ENCODE measurements at regions not wholly inside any gene's neighbourhood (a gene's known extent, or its start where the extent isn't known, plus 50 kb on each side); places are given as distances from the start of the nearest gene placed in this dataset.

DNA sequence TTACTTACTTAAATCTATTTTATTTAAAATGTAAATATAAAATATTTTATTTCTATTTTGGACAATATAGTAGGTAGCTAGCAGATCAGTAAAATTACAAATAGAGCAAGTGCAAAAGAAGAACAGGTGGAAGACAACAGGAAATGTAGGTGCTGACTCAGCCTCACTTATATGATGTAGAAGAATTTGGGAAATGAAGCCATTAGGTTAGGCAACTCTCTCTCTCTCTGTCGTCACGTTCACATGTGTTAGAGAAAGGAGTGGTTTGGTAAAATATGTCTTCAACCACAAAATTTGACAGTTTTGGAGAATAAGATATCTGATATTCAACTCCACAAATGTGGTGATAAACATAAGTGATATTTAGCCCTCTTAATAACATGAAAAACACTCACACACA is 532.5 kb upstream of the KCNMB2 start:
- no peaks in the 10 kb centered on the region for H3K4me1 ChIP-seq

DNA sequence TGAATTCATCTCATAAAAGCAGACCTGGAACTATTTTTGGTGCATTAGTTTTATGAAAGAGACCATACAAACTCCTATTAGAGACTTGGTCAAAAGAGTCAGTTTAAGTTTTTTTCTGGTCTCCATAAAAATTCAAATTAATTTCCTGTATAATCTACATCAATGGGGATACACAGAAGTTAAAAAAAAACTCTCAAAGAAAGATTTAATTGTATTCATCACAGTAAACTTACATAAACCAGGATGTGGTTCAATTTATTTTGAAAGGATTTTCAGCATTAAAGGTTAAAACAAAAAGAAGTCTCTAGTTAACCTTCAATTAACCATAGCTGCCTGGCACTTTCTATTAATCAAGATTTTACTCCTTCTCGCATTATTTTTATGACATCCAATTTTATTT is 530.3 kb upstream of the KCNMB2 start:
- no peaks in the 10 kb centered on the region for H3K9me3 ChIP-seq
- no peak overlapping the region for H3K4me3 ChIP-seq
- no peak for DNase-seq (ENCODE audit: low spot score in 2 of 2)
- intact Hi-C loops (cut with DNase I; ENCODE audit: low total_unique reads), result no loop called here
- no peaks in the 10 kb centered on the region for H3K27me3 ChIP-seq
- H3K27ac ChIP-seq, result no peak overlapping the region
- no peaks in the 10 kb centered on the region for H3K4me1 ChIP-seq
- no peak for TF ChIP-seq POLR2AphosphoS5 (IDR thresholded peaks at IDR 0.05)
- TF ChIP-seq, protein P1, sequence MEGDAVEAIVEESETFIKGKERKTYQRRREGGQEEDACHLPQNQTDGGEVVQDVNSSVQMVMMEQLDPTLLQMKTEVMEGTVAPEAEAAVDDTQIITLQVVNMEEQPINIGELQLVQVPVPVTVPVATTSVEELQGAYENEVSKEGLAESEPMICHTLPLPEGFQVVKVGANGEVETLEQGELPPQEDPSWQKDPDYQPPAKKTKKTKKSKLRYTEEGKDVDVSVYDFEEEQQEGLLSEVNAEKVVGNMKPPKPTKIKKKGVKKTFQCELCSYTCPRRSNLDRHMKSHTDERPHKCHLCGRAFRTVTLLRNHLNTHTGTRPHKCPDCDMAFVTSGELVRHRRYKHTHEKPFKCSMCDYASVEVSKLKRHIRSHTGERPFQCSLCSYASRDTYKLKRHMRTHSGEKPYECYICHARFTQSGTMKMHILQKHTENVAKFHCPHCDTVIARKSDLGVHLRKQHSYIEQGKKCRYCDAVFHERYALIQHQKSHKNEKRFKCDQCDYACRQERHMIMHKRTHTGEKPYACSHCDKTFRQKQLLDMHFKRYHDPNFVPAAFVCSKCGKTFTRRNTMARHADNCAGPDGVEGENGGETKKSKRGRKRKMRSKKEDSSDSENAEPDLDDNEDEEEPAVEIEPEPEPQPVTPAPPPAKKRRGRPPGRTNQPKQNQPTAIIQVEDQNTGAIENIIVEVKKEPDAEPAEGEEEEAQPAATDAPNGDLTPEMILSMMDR (IDR thresholded peaks at IDR 0.05), result no peak
- no peak for TF ChIP-seq POLR2A (IDR thresholded peaks at IDR 0.05)
- no peaks in the 10 kb centered on the region for H3K36me3 ChIP-seq

More for the DNA sequence above, 532.5 kb upstream of the KCNMB2 start:
- no peak overlapping the region for H3K4me3 ChIP-seq
- H3K9me3 ChIP-seq, result peaks cover 0 to 8% of the 10 kb centered on the region in 2 donors
- no peak overlapping the region for H3K27ac ChIP-seq
- no peak for TF ChIP-seq POLR2A (IDR thresholded peaks at IDR 0.05)
- TF ChIP-seq, protein P1 (IDR thresholded peaks at IDR 0.05), result no peak
- TF ChIP-seq POLR2AphosphoS5 (IDR thresholded peaks at IDR 0.05), result no peak
- no peak for DNase-seq (ENCODE audit: low spot score in 2 of 2)
- H3K27me3 ChIP-seq, result no peaks in the 10 kb centered on the region
- H3K36me3 ChIP-seq, result no peaks in the 10 kb centered on the region
- intact Hi-C loops (cut with DNase I; ENCODE audit: low total_unique reads), result no loop called here

DNA sequence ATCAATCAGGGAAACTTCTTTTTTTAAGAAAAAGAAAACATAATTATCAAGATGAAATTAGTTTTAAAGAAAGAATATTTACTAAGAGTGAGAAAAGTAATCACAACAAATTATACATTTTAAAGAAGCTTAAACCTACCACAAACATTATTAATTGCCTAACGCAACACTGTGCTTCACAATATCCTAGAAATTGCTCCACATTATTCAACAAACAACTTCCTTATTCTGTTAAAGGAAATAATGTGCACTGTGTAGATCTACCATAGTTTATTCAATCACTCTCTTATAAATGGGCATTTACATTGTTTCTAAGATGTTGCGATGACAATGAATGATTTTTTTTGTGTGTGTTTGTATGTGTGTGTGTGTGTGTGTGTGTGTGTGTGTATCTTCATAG is 525.9 kb upstream of the KCNMB2 start:
- intact Hi-C loops (cut with DNase I; ENCODE audit: low total_unique reads), result no loop called here
- Histone ChIP-seq H3K4me1 (no peaks in the 10 kb centered on the region), H3K36me3 (no peaks in the 10 kb centered on the region), H3K4me3 (no peak overlapping the region), H3K9me3 (no peaks in the 10 kb centered on the region), H3K27ac (no peak overlapping the region), H3K27me3 (no peaks in the 10 kb centered on the region)
- DNase-seq (ENCODE audit: low spot score in 2 of 2), result no peak
- TF ChIP-seq, protein P1 (IDR thresholded peaks at IDR 0.05), result no peak
- TF ChIP-seq POLR2A (IDR thresholded peaks at IDR 0.05) (no peak), POLR2AphosphoS5 (IDR thresholded peaks at IDR 0.05) (no peak)

GRCh38 chr3:178019645-178020044 is 516.6 kb upstream of the KCNMB2 start:
- H3K36me3 ChIP-seq, result no peaks in the 10 kb centered on the region
- no peaks in the 10 kb centered on the region for H3K9me3 ChIP-seq
- H3K27ac ChIP-seq, result no peak overlapping the region
- TF ChIP-seq, protein P1 (IDR thresholded peaks at IDR 0.05), result no peak
- TF ChIP-seq POLR2AphosphoS5 (IDR thresholded peaks at IDR 0.05), result no peak
- no peak for TF ChIP-seq POLR2A (IDR thresholded peaks at IDR 0.05)
- no peak for DNase-seq (ENCODE audit: low spot score in 2 of 2)
- no peaks in the 10 kb centered on the region for H3K4me1 ChIP-seq
- no peak overlapping the region for H3K4me3 ChIP-seq
- intact Hi-C loops (cut with DNase I; ENCODE audit: low total_unique reads), result no loop called here
- H3K27me3 ChIP-seq, result no peaks in the 10 kb centered on the region

DNA sequence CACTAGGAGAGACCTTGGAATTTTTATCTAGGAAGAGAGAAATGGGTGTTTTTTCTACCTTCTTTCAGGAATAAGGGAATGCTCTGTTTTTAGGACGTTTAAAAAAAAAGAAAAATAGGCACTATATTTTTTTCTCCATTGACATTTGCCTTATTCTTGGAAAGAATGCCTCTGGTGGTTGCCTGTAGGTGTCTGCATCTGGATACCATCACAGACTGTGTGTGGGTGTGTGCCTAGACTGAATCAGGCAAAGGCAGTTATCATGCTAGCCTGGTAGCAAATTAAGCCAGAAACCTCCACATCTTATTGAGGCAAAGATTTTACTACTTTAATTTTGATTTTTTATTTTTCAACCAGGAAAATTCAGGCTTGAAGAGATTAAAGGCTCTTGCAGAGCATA is 513.6 kb upstream of the KCNMB2 start:
- no peaks in the 10 kb centered on the region for H3K4me1 ChIP-seq
- no peaks in the 10 kb centered on the region for H3K36me3 ChIP-seq
- intact Hi-C loops (cut with DNase I; ENCODE audit: low total_unique reads), result no loop called here
- DNase-seq (ENCODE audit: low spot score in 2 of 2), result no peak
- TF ChIP-seq, protein P1 (IDR thresholded peaks at IDR 0.05), result no peak
- TF ChIP-seq POLR2A (IDR thresholded peaks at IDR 0.05) (no peak), POLR2AphosphoS5 (IDR thresholded peaks at IDR 0.05) (no peak)
- no peaks in the 10 kb centered on the region for H3K27me3 ChIP-seq
- no peak overlapping the region for H3K4me3 ChIP-seq
- H3K27ac ChIP-seq, result no peak overlapping the region
- no peaks in the 10 kb centered on the region for H3K9me3 ChIP-seq

All from breast epithelium (tissue), 4 donors.